ENCODE measurements at regions not wholly inside any gene's neighbourhood (a gene's known extent, or its start where the extent isn't known, plus 50 kb on each side); places are given as distances from the start of the nearest gene placed in this dataset.

DNA sequence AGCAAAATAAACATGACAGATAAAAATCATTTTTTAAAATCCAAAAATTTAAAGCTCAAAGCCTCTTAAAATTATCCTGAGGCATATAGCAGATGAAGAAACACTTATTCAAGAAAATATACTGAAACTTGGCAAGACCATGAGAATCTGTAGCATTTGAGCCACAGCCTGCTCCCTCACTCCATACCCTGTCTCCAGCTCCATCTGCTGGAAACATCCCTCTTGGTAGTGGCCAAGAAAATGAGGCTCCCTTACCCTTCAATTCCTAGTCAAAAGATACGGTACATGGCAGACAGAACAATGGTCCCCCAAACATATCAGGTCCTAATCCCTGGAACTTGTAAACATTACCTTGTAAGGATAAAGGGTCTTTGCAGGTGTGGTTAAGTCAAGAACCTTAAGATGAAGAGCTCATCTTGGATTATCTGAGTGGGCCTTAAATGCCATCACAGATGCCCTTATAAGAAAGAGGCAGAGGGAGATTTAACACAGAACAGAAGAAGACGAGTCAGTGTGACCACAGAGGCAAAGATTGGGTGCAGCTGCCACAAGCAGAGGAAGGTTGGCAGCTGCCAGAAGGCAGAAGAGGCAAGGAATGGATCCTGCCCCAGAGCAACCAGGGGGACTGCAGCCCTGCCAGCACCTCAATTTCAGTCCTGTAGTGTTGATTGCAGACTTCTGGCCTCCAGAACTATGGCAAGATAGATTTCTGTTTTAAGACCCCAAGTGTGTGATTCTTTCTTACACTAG, 149.4 kb downstream of the ZNF248 start:
- no peak for TF ChIP-seq ZBTB43 (CRISPR knock-in tag; IDR thresholded peaks at IDR 0.05)
- TF ChIP-seq, protein P1, sequence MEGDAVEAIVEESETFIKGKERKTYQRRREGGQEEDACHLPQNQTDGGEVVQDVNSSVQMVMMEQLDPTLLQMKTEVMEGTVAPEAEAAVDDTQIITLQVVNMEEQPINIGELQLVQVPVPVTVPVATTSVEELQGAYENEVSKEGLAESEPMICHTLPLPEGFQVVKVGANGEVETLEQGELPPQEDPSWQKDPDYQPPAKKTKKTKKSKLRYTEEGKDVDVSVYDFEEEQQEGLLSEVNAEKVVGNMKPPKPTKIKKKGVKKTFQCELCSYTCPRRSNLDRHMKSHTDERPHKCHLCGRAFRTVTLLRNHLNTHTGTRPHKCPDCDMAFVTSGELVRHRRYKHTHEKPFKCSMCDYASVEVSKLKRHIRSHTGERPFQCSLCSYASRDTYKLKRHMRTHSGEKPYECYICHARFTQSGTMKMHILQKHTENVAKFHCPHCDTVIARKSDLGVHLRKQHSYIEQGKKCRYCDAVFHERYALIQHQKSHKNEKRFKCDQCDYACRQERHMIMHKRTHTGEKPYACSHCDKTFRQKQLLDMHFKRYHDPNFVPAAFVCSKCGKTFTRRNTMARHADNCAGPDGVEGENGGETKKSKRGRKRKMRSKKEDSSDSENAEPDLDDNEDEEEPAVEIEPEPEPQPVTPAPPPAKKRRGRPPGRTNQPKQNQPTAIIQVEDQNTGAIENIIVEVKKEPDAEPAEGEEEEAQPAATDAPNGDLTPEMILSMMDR (IDR thresholded peaks at IDR 0.05) = no peak
